Heart left ventricle (tissue), 16 donors: ENCODE measurements at regions not wholly inside any gene's neighbourhood (a gene's known extent, or its start where the extent isn't known, plus 50 kb on each side); places are given as distances from the start of the nearest gene placed in this dataset.

ENCODE experiments used
- ATAC-seq, 4 donors: fragments of 200-7000 bp; cut with Tn5 transposase; one replicate each; pipeline ENCODE4 v1.9.1; 2020 to 2022; ENCODE audit warnings: moderate library complexity in 4 of 4, mild to moderate bottlenecking in 3 of 4, moderate number of reproducible peaks in 1 of 4
- DNase-seq, 5 donors: peaks; one replicate each; pipeline ENCODE4 v3.0.0-alpha.2; 2020
- H3K27ac ChIP-seq, 12 donors: fragments of 200-600 bp; sonication (generic) in 4 of 12; one replicate each; pipeline versions ENCODE4 v1.5.0 to v1.8.0; 2016 to 2022; ENCODE audit warnings: mild to moderate bottlenecking in 2 of 12
- H3K27me3 ChIP-seq, 9 donors: fragments of 200-600 bp; sonication (generic) in 2 of 9; one replicate each; pipeline versions ENCODE4 v1.5.1 to v1.8.0; 2016 to 2022; ENCODE audit warnings: mild to moderate bottlenecking in 3 of 9
- H3K36me3 ChIP-seq, 9 donors: fragments of 200-600 bp; sonication (generic) in 2 of 9; one replicate each; pipeline versions ENCODE4 v1.5.0 to v1.8.0; 2018 to 2022; ENCODE audit warnings: mild to moderate bottlenecking in 2 of 9
- H3K4me1 ChIP-seq, 12 donors: fragments of 200-600 bp; sonication (generic) in 4 of 12; one replicate each; pipeline versions ENCODE4 v1.5.0 to v1.8.0; 2016 to 2022; ENCODE audit warnings: mild to moderate bottlenecking in 3 of 12
- H3K4me3 ChIP-seq, 12 donors: fragments of 200-600 bp; sonication (generic) in 4 of 12; one replicate each; pipeline versions ENCODE4 v1.5.0 to v1.8.0; 2017 to 2022; ENCODE audit warnings: mild to moderate bottlenecking in 9 of 12, moderate library complexity in 4 of 12
- H3K9me3 ChIP-seq, 12 donors: fragments of 200-600 bp; sonication (generic) in 4 of 12; one replicate each; pipeline versions ENCODE4 v1.5.0 to v1.8.0; 2016 to 2022; ENCODE audit warnings: mild to moderate bottlenecking in 1 of 12
- CTCF ChIP-seq, 12 donors: fragments of 200-600 bp; sonication (generic) in 4 of 12; IDR thresholded peaks; one replicate each; pipeline versions ENCODE4 v1.5.0 to v1.8.0; 2018 to 2022; ENCODE audit warnings: antibody characterized with exemption in 12 of 12, mild to moderate bottlenecking in 5 of 12
- POLR2A ChIP-seq, 2 donors: fragments of 450-650 bp; IDR thresholded peaks; one replicate each; pipeline ENCODE4 v1.6.1; 2017; ENCODE audit warnings: antibody characterized with exemption in 2 of 2, mild to moderate bottlenecking in 2 of 2, moderate library complexity in 2 of 2
- WGBS, 4 donors: extraction: QIAGEN DNeasy Blood & Tissue Kit in 2 of 4; methylation state at CpG; one replicate each; pipeline versions ENCODE4 v1.1.5 to v1.1.7; 2013 to 2018; 5-methylcytosine and 5-hydroxymethylcytosine counted together
- intact Hi-C, 10 donors: fragments of 100-400 bp; cut with DNase I; formaldehyde crosslinking; loops; one replicate each; pipeline versions ENCODE4 v1.11.1 to v1.14.2; 2022
- donor health status: ischemic (EF 13 %, LVEDD 7.1; RV severe dilation, severe dysfunction).
- donor health status: healthy with polysubstance abuse.
- donor health status: DM: no; HTN: yes; CAD: no.
- donor health status: DM: no; HTN: no; CAD: no.
- donor health status: ischemic (EF 25% LVEDD 6.9; RV normal size, moderate dysfunction).
- donor health status: ischemic (EF 25% LVEDD 5.7; RV mildly dilated, moderate dysfunction).
- donor health status: healthy.
- donor health status: DM: yes; HTN: yes; CAD: no.
- donor health status: ischemic (EF 35%, LVEDD 5.7; RV mildly dilated, moderate dysfunction).
- donor health status: nonischemic (EF 11% LVEDD 7.7; RV severe dilation, severe dysfunction).
- donor health status: DM: yes; HTN: yes; CAD: no.
- donor health status: PGD.
- donor health status: ischemic (EF 29% LVEDD 5.4; RV normal size, mild dysfunction).
- donor health status: nonischemic (EF 23%, LVEDD 6.1; RV moderate dilation, normal function).

GRCh38 chr3:19744047-19744446 lies 190.0 kb downstream of the EFHB start:
- no peak for ATAC-seq
- DNase-seq: no peak
- Histone ChIP-seq H3K4me1 (no peaks in the 10 kb centered on the region), H3K9me3 (no peaks in the 10 kb centered on the region), H3K4me3 (no peak overlapping the region), H3K36me3 (no peaks in the 10 kb centered on the region), H3K27me3 (peaks cover 0 to 2% (median 0%) of the 10 kb centered on the region in 9 donors), H3K27ac (no peak overlapping the region)
- intact Hi-C loops: no loop called here
- no peak for TF ChIP-seq POLR2A (IDR thresholded peaks at IDR 0.05)
- TF ChIP-seq CTCF (IDR thresholded peaks at IDR 0.05): no peak
- 85 to 91% (median 88%) methylated on average over 3 of the region's 3 CpGs for WGBS, 4 donors

- no peak for DNase-seq
- Histone ChIP-seq H3K9me3 (peaks cover 0 to 2% (median 0%) of the 10 kb centered on the region in 12 donors), H3K4me1 (no peaks in the 10 kb centered on the region), H3K27me3 (peaks cover 0 to 2% (median 0%) of the 10 kb centered on the region in 9 donors), H3K27ac (no peak overlapping the region), H3K36me3 (no peaks in the 10 kb centered on the region), H3K4me3 (no peak overlapping the region)
- intact Hi-C loops: no loop called here
- TF ChIP-seq CTCF (IDR thresholded peaks at IDR 0.05) (no peak), POLR2A (IDR thresholded peaks at IDR 0.05) (no peak)
- ATAC-seq: no peak
These were observed 191.1 kb downstream of the EFHB start for GRCh38 chr3:19742935-19743334.

GRCh38 chr3:19739504-19739903 lies 194.5 kb downstream of the EFHB start:
- H3K27ac ChIP-seq: no peak overlapping the region
- intact Hi-C loops: no loop called here
- H3K36me3 ChIP-seq: no peaks in the 10 kb centered on the region
- ATAC-seq (no peak), DNase-seq (no peak)
- peaks cover 0 to 4% (median 0%) of the 10 kb centered on the region in 12 donors for H3K9me3 ChIP-seq
- TF ChIP-seq POLR2A (IDR thresholded peaks at IDR 0.05) (no peak), CTCF (IDR thresholded peaks at IDR 0.05) (no peak)
- H3K4me3 ChIP-seq: no peak overlapping the region
- H3K4me1 ChIP-seq: no peaks in the 10 kb centered on the region
- H3K27me3 ChIP-seq: no peaks in the 10 kb centered on the region
- 56 to 75% (median 71%) methylated on average over 3 of the region's 3 CpGs for WGBS, 4 donors

- DNase-seq: no peak
- Histone ChIP-seq H3K36me3 (no peaks in the 10 kb centered on the region), H3K4me1 (no peaks in the 10 kb centered on the region), H3K9me3 (peaks cover 0 to 4% (median 0%) of the 10 kb centered on the region in 12 donors), H3K27me3 (no peaks in the 10 kb centered on the region), H3K27ac (no peak overlapping the region), H3K4me3 (no peak overlapping the region)
- TF ChIP-seq CTCF (IDR thresholded peaks at IDR 0.05): no peak
- no peak for TF ChIP-seq POLR2A (IDR thresholded peaks at IDR 0.05)
- ATAC-seq: no peak
- 14 to 38% (median 29%) methylated on average over 1 of the region's 1 CpG for WGBS, 4 donors
- intact Hi-C loops: no loop called here
These were observed 195.2 kb downstream of the EFHB start for GRCh38 chr3:19738846-19739245.
